ENCODE measurements at regions not wholly inside any gene's neighbourhood (a gene's known extent, or its start where the extent isn't known, plus 50 kb on each side); places are given as distances from the start of the nearest gene placed in this dataset.

GRCh38 chr18:78558101-78558810 is 421.4 kb upstream of the SALL3 start:
- Histone ChIP-seq H3K9me3 (ENCODE audit: control insufficient read depth, insufficient read depth, low read length) (peaks cover 6% of the 10 kb centered on the region; the same call in 1 of the 2 replicates), H3K79me2 (ENCODE audit: control insufficient read depth, low read length) (no peaks in the 10 kb centered on the region), H3F3A (ENCODE audit: control insufficient read depth, insufficient read depth) (no peaks in the 10 kb centered on the region), H4K20me1 (ENCODE audit: control insufficient read depth, insufficient read depth, low read depth, low read length) (no peaks in the 10 kb centered on the region), H3K27ac (ENCODE audit: low read depth, low read length) (no peak overlapping the region), H3K4me1 (ENCODE audit: control insufficient read depth, low read length) (no peaks in the 10 kb centered on the region), H3K4me2 (ENCODE audit: low read length) (no peak overlapping the region), H3K4me3 (ENCODE audit: low read length) (no peak overlapping the region), H3K36me3 (ENCODE audit: control insufficient read depth, low read length) (no peaks in the 10 kb centered on the region), H3K9me2 (replicated peaks; ENCODE audit: control insufficient read depth, low read length) (no peaks in the 10 kb centered on the region), H3K27me3 (ENCODE audit: control insufficient read depth, low read length) (no peaks in the 10 kb centered on the region)
- TF ChIP-seq EZH2phosphoT487 (IDR thresholded peaks at IDR 0.05; ENCODE audit: borderline replicate concordance, low read length) = no peak
- TF ChIP-seq, protein P1, sequence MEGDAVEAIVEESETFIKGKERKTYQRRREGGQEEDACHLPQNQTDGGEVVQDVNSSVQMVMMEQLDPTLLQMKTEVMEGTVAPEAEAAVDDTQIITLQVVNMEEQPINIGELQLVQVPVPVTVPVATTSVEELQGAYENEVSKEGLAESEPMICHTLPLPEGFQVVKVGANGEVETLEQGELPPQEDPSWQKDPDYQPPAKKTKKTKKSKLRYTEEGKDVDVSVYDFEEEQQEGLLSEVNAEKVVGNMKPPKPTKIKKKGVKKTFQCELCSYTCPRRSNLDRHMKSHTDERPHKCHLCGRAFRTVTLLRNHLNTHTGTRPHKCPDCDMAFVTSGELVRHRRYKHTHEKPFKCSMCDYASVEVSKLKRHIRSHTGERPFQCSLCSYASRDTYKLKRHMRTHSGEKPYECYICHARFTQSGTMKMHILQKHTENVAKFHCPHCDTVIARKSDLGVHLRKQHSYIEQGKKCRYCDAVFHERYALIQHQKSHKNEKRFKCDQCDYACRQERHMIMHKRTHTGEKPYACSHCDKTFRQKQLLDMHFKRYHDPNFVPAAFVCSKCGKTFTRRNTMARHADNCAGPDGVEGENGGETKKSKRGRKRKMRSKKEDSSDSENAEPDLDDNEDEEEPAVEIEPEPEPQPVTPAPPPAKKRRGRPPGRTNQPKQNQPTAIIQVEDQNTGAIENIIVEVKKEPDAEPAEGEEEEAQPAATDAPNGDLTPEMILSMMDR (IDR thresholded peaks at IDR 0.05; ENCODE audit: low read depth, low read length, poor library complexity, severe bottlenecking) = no peak

DNA sequence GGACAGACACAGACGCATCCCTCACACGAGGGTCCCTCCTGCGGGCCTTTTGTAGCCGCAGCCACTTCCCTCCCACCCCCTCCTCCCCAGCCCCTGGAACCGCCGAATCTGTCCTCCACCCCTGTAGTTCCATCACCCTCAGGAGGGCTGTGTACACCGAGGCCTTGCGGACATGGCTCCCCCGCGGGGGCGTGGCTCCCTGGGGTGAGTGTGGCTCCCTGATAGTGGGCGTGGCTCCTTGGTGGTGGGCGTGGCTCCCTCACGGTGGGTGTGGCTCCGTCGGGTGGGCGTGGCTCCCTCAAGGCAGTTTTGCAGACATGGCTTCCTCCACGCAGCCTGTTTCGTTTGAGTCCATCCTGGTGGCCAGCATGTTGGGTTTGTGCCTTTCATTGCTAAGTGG is 420.7 kb upstream of the SALL3 start:
- H3K4me1 ChIP-seq (ENCODE audit: control insufficient read depth, low read length) = no peaks in the 10 kb centered on the region
- H3K27me3 ChIP-seq (ENCODE audit: control insufficient read depth, low read length) = no peaks in the 10 kb centered on the region
- no peak for TF ChIP-seq EZH2phosphoT487 (IDR thresholded peaks at IDR 0.05; ENCODE audit: borderline replicate concordance, low read length)
- TF ChIP-seq, protein P1 (IDR thresholded peaks at IDR 0.05; ENCODE audit: low read depth, low read length, poor library complexity, severe bottlenecking) = no peak
- no peak overlapping the region for H3K4me3 ChIP-seq (ENCODE audit: low read length)
- no peaks in the 10 kb centered on the region for H3K36me3 ChIP-seq (ENCODE audit: control insufficient read depth, low read length)
- no peak overlapping the region for H3K27ac ChIP-seq (ENCODE audit: low read depth, low read length)
- no peaks in the 10 kb centered on the region for H3K9me2 ChIP-seq (replicated peaks; ENCODE audit: control insufficient read depth, low read length)
- no peak overlapping the region for H3K4me2 ChIP-seq (ENCODE audit: low read length)
- H3K79me2 ChIP-seq (ENCODE audit: control insufficient read depth, low read length) = no peaks in the 10 kb centered on the region
- no peaks in the 10 kb centered on the region for H4K20me1 ChIP-seq (ENCODE audit: control insufficient read depth, insufficient read depth, low read depth, low read length)
- no peaks in the 10 kb centered on the region for H3F3A ChIP-seq (ENCODE audit: control insufficient read depth, insufficient read depth)
- peaks cover 6% of the 10 kb centered on the region; the same call in 1 of the 2 replicates for H3K9me3 ChIP-seq (ENCODE audit: control insufficient read depth, insufficient read depth, low read length)

GRCh38 chr18:78559584-78559983 is 420.0 kb upstream of the SALL3 start:
- Histone ChIP-seq H3K79me2 (ENCODE audit: control insufficient read depth, low read length) (no peaks in the 10 kb centered on the region), H3F3A (ENCODE audit: control insufficient read depth, insufficient read depth) (no peaks in the 10 kb centered on the region), H3K27me3 (ENCODE audit: control insufficient read depth, low read length) (no peaks in the 10 kb centered on the region), H3K9me2 (replicated peaks; ENCODE audit: control insufficient read depth, low read length) (no peaks in the 10 kb centered on the region), H3K36me3 (ENCODE audit: control insufficient read depth, low read length) (no peaks in the 10 kb centered on the region), H3K4me1 (ENCODE audit: control insufficient read depth, low read length) (no peaks in the 10 kb centered on the region), H3K4me3 (ENCODE audit: low read length) (no peak overlapping the region), H4K20me1 (ENCODE audit: control insufficient read depth, insufficient read depth, low read depth, low read length) (no peaks in the 10 kb centered on the region), H3K9me3 (ENCODE audit: control insufficient read depth, insufficient read depth, low read length) (peaks cover 6% of the 10 kb centered on the region; the same call in 1 of the 2 replicates), H3K27ac (ENCODE audit: low read depth, low read length) (no peak overlapping the region), H3K4me2 (ENCODE audit: low read length) (no peak overlapping the region)
- TF ChIP-seq EZH2phosphoT487 (IDR thresholded peaks at IDR 0.05; ENCODE audit: borderline replicate concordance, low read length) = no peak
- TF ChIP-seq, protein P1 (IDR thresholded peaks at IDR 0.05; ENCODE audit: low read depth, low read length, poor library complexity, severe bottlenecking) = no peak
